ENCODE measurements at regions not wholly inside any gene's neighbourhood (a gene's known extent, or its start where the extent isn't known, plus 50 kb on each side); places are given as distances from the start of the nearest gene placed in this dataset.

GRCh38 chr2:183723278-183723677 lies 599.0 kb downstream of the NUP35 start:
- Histone ChIP-seq H3K9ac (ENCODE audit: insufficient read depth in 1 of 2, low read depth in 2 of 2, low read length in 2 of 2) (no peak overlapping the region), H3K27me3 (ENCODE audit: control insufficient read depth in 2 of 2, insufficient read depth in 2 of 2, low read length in 2 of 2) (no peaks in the 10 kb centered on the region), H3K9me3 (replicated peaks; ENCODE audit: control insufficient read depth, insufficient read depth, low read depth, low read length) (peaks cover 3% of the 10 kb centered on the region; the same call in 1 of the 2 replicates), H3K27ac (ENCODE audit: extremely low read depth, low read depth, low read length) (no peak overlapping the region), H3K79me2 (ENCODE audit: control insufficient read depth, insufficient read depth, low read length) (no peaks in the 10 kb centered on the region), H3K4me2 (ENCODE audit: insufficient read depth, low read length) (no peak overlapping the region), H3K9me1 (ENCODE audit: control insufficient read depth, insufficient read depth, low read length) (no peaks in the 10 kb centered on the region), H3K4me1 (replicated peaks in 1 of 2; ENCODE audit: control insufficient read depth in 2 of 2, insufficient read depth in 2 of 2, low read length in 2 of 2) (no peaks in the 10 kb centered on the region), H3K36me3 (ENCODE audit: control insufficient read depth, insufficient read depth, low read length) (no peaks in the 10 kb centered on the region), H2AFZ (ENCODE audit: low read depth, low read length) (no peak overlapping the region), H3K4me3 (no peak overlapping the region), H4K20me1 (replicated peaks; ENCODE audit: control insufficient read depth, insufficient read depth, low read length) (no peaks in the 10 kb centered on the region)
- ChIA-PET POLR2A (interaction anchor here (0.7 kb wide), 1 partner anchor 414 kb away, joined by 3 read pairs; no protein-coding TSS in a partner anchor), CTCF (ENCODE audit: low intra/inter-chr PET ratio) (no interaction called here)
- WGBS (ENCODE audit: insufficient coverage, low coverage, missing lambda C conversion rate): 0% methylated on average over 2 of the region's 2 CpGs
- FAIRE-seq (no peak), DNase-seq (ENCODE audit: extremely low read depth in 1 of 4, low spot score in 3 of 4) (no peak), ATAC-seq (no peak)
- in situ Hi-C loops (cut with MboI): no loop called here
- no TSS peak for BruUV-seq (replicated peaks)
- intact Hi-C loops (cut with micrococcal nuclease): no loop called here
- TF ChIP-seq, protein P1, sequence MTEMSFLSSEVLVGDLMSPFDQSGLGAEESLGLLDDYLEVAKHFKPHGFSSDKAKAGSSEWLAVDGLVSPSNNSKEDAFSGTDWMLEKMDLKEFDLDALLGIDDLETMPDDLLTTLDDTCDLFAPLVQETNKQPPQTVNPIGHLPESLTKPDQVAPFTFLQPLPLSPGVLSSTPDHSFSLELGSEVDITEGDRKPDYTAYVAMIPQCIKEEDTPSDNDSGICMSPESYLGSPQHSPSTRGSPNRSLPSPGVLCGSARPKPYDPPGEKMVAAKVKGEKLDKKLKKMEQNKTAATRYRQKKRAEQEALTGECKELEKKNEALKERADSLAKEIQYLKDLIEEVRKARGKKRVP (CRISPR knock-in tag; IDR thresholded peaks at IDR 0.05): no peak
- no peak for TF ChIP-seq ZNF75A (CRISPR knock-in tag; IDR thresholded peaks at IDR 0.05)
- TF ChIP-seq SRSF1 (IDR thresholded peaks at IDR 0.05; ENCODE audit: low read depth, low read length): no peak
- no peak for TF ChIP-seq TAF1 (IDR thresholded peaks at IDR 0.05; ENCODE audit: control insufficient read depth, extremely low read depth, insufficient read depth, low read length, severe bottlenecking)
- no peak for TF ChIP-seq RBM22 (IDR thresholded peaks at IDR 0.05; ENCODE audit: low read depth, low read length, poor library complexity, severe bottlenecking)
- no peak for TF ChIP-seq ZNF3 (CRISPR knock-in tag; IDR thresholded peaks at IDR 0.05)
- no peak for TF ChIP-seq SAFB2 (IDR thresholded peaks at IDR 0.05; ENCODE audit: borderline replicate concordance, low read depth, low read length, severe bottlenecking)
- TF ChIP-seq PTTG1 (tag; IDR thresholded peaks at IDR 0.05; ENCODE audit: low read depth): no peak
- no peak for TF ChIP-seq JUND (IDR thresholded peaks at IDR 0.05; ENCODE audit: borderline replicate concordance, low read depth, low read length)
- no peak for TF ChIP-seq JUND (tag; IDR thresholded peaks at IDR 0.05; ENCODE audit: borderline replicate concordance, low read depth, low read length)
- no peak for TF ChIP-seq PCBP2 (IDR thresholded peaks at IDR 0.05; ENCODE audit: low read depth, low read length, poor library complexity, severe bottlenecking)
- no peak for TF ChIP-seq RREB1 (CRISPR knock-in tag; IDR thresholded peaks at IDR 0.05)
- no peak for TF ChIP-seq ELF1 (tag; IDR thresholded peaks at IDR 0.05)
- no peak for TF ChIP-seq RNF2 (IDR thresholded peaks at IDR 0.05)
